Left cardiac atrium (tissue), 4 donors: ENCODE measurements at regions not wholly inside any gene's neighbourhood (a gene's known extent, or its start where the extent isn't known, plus 50 kb on each side); places are given as distances from the start of the nearest gene placed in this dataset.

Experiments used
- ATAC-seq, 2 donors: fragments of 200-7000 bp; cut with Tn5 transposase; one replicate each; pipeline ENCODE4 v1.9.1; 2020; ENCODE audit warnings: mild to moderate bottlenecking in 2 of 2, moderate library complexity in 2 of 2
- DNase-seq: peaks from one replicate; pipeline ENCODE4 v3.0.0-alpha.2; 2020
- intact Hi-C, 2 donors: fragments of 100-400 bp; cut with DNase I; formaldehyde crosslinking; loops; one replicate each; pipeline versions ENCODE4 v1.14.1 to v1.15.1; 2022 to 2023
- donor health status: DM: no; HTN: yes; CAD: no.
- donor health status: DM: no; HTN: yes; CAD: no; lungs with severe emphysema.
- donor health status: DM: yes; HTN: yes; CAD: no.
- donor health status: Dilated cardiomyopathy.

GRCh38 chr22:49253656-49254055 is 574.0 kb downstream of the BRD1 start:
- DNase-seq (no peak), ATAC-seq (no peak)
- intact Hi-C loops = no loop called here

- intact Hi-C loops = no loop called here
- no peak for ATAC-seq
- DNase-seq = no peak
These were observed 576.3 kb downstream of the BRD1 start for GRCh38 chr22:49251371-49251770.

GRCh38 chr22:49247194-49247924 is 580.3 kb downstream of the BRD1 start:
- intact Hi-C loops = no loop called here
- ATAC-seq (no peak), DNase-seq (no peak)

- intact Hi-C loops = no loop called here
- ATAC-seq (no peak), DNase-seq (no peak)
These were observed 582.9 kb downstream of the BRD1 start for GRCh38 chr22:49244466-49245420.

GRCh38 chr22:49243965-49244364 is 583.7 kb downstream of the BRD1 start:
- ATAC-seq (no peak), DNase-seq (no peak)
- intact Hi-C loops = no loop called here

GRCh38 chr22:49243335-49243734 is 584.3 kb downstream of the BRD1 start:
- ATAC-seq (no peak), DNase-seq (no peak)
- intact Hi-C loops = no loop called here

- intact Hi-C loops = no loop called here
- ATAC-seq (no peak), DNase-seq (no peak)
These were observed 585.2 kb downstream of the BRD1 start for GRCh38 chr22:49242480-49242879.

- DNase-seq (no peak), ATAC-seq (no peak)
- intact Hi-C loops = no loop called here
These were observed 586.4 kb downstream of the BRD1 start for GRCh38 chr22:49241174-49241851.

GRCh38 chr22:49240472-49240871 is 587.2 kb downstream of the BRD1 start:
- ATAC-seq = no peak
- intact Hi-C loops = no loop called here
- no peak for DNase-seq

- intact Hi-C loops = no loop called here
- ATAC-seq (no peak), DNase-seq (no peak)
These were observed 587.7 kb downstream of the BRD1 start for GRCh38 chr22:49240016-49240380.

GRCh38 chr22:49239264-49240015 is 588.2 kb downstream of the BRD1 start:
- intact Hi-C loops = no loop called here
- no peak for ATAC-seq
- no peak for DNase-seq

GRCh38 chr22:49238181-49239141 is 589.2 kb downstream of the BRD1 start:
- intact Hi-C loops = no loop called here
- no peak for ATAC-seq
- no peak for DNase-seq

- DNase-seq = no peak
- intact Hi-C loops = no loop called here
- ATAC-seq = no peak
These were observed 590.0 kb downstream of the BRD1 start for GRCh38 chr22:49237703-49238102.

GRCh38 chr22:49237279-49237678 is 590.4 kb downstream of the BRD1 start:
- intact Hi-C loops = no loop called here
- ATAC-seq (no peak), DNase-seq (no peak)

GRCh38 chr22:49236541-49237075 is 591.1 kb downstream of the BRD1 start:
- no peak for ATAC-seq
- no peak for DNase-seq
- intact Hi-C loops = no loop called here

- DNase-seq (no peak), ATAC-seq (no peak)
- intact Hi-C loops = no loop called here
These were observed 592.0 kb downstream of the BRD1 start for GRCh38 chr22:49235463-49236300.

GRCh38 chr22:49234459-49234858 is 593.2 kb downstream of the BRD1 start:
- no peak for ATAC-seq
- no peak for DNase-seq
- intact Hi-C loops = no loop called here
